H1 (cell line): ENCODE measurements at regions not wholly inside any gene's neighbourhood (a gene's known extent, or its start where the extent isn't known, plus 50 kb on each side); places are given as distances from the start of the nearest gene placed in this dataset.

Experiments
- CTCF ChIA-PET: fragments of 300-600 bp; sonication (Branson Sonifier 250); formaldehyde crosslinking; loops from one replicate; lab custom pipeline; 2021; ENCODE audit not compliant: partially characterized antibody; lab: Charles Lee
- POLR2A ChIA-PET: fragments of 300-600 bp; sonication (Branson Sonifier 250); formaldehyde crosslinking; loops from one replicate; lab custom pipeline; 2021; ENCODE audit warnings: inconsistent platforms; ENCODE audit not compliant: partially characterized antibody; lab: Charles Lee
- DNase-seq, 2 experiments: peaks; one replicate each; pipeline versions ENCODE4 v3.0.0 to v3.0.0-alpha.2; 2010 to 2022; ENCODE audit warnings: low spot score in 2 of 2, low read depth in 1 of 2, mixed read lengths in 1 of 2
- FAIRE-seq: peaks from 2 replicates; lab custom pipeline; 2011; peaks lifted over from hg19 to GRCh38; lab: Jason Lieb, UNC
- H2AFZ ChIP-seq: 2 replicates; pipeline ENCODE4 v1.8.1; 2012; ENCODE audit warnings: low read length, inconsistent platforms
- H2AK5ac ChIP-seq: 2 replicates; pipeline ENCODE4 v1.6.1; 2013; ENCODE audit warnings: low read depth, low read length
- H2BK120ac ChIP-seq: replicated peaks from 2 replicates; pipeline ENCODE3; 2013; ENCODE audit warnings: low read depth, low read length, inconsistent platforms
- H2BK12ac ChIP-seq: 2 replicates; pipeline ENCODE4 v1.6.1; 2013; ENCODE audit warnings: low read depth, low read length
- H2BK15ac ChIP-seq: 2 replicates; pipeline ENCODE4 v1.6.1; 2013; ENCODE audit warnings: low read length
- H2BK20ac ChIP-seq: 2 replicates; pipeline ENCODE4 v1.6.1; 2013; ENCODE audit warnings: low read length
- H2BK5ac ChIP-seq: 2 replicates; pipeline ENCODE4 v1.6.1; 2013; ENCODE audit warnings: low read depth, low read length
- H3K14ac ChIP-seq: 2 replicates; pipeline ENCODE4 v1.6.1; 2013; ENCODE audit warnings: inconsistent platforms; ENCODE audit not compliant: insufficient read length
- H3K18ac ChIP-seq: 2 replicates; pipeline ENCODE4 v1.6.1; 2013; ENCODE audit warnings: low read length; ENCODE audit errors: extremely low read depth
- H3K23ac ChIP-seq: 2 replicates; pipeline ENCODE4 v1.6.1; 2013; ENCODE audit warnings: inconsistent platforms; ENCODE audit not compliant: insufficient read length
- H3K23me2 ChIP-seq: 2 replicates; pipeline ENCODE4 v1.6.1; 2013; ENCODE audit warnings: low read depth, low read length
- H3K27ac ChIP-seq: 2 replicates; pipeline ENCODE4 v1.6.1; 2011; ENCODE audit warnings: low read depth, low read length, inconsistent platforms
- H3K27me3 ChIP-seq, 4 experiments: replicated peaks in 1 of 4; 1 replicate in 1 of 4; 2 replicates in 3 of 4; pipeline versions ENCODE4 v1.6.1 to v1.8.1; 2011 to 2013; ENCODE audit warnings: low read length in 3 of 4, mild to moderate bottlenecking in 3 of 4, inconsistent platforms in 2 of 4, mixed read lengths in 2 of 4, moderate library complexity in 1 of 4; ENCODE audit not compliant: control insufficient read depth in 3 of 4, insufficient read depth in 3 of 4; ENCODE audit errors: extremely low read depth in 1 of 4
- H3K36me3 ChIP-seq, 4 experiments: 2 replicates each; pipeline versions ENCODE4 v1.6.1 to v1.8.1; 2011 to 2013; ENCODE audit warnings: mild to moderate bottlenecking in 4 of 4, low read length in 3 of 4, moderate library complexity in 2 of 4, control low read depth in 1 of 4, inconsistent platforms in 1 of 4; ENCODE audit not compliant: insufficient read depth in 4 of 4, control insufficient read depth in 2 of 4
- H3K4ac ChIP-seq: replicated peaks from 2 replicates; pipeline ENCODE3; 2013; ENCODE audit warnings: low read length, low read depth, mixed read lengths, inconsistent platforms; ENCODE audit not compliant: insufficient read length
- H3K4me1 ChIP-seq, 4 experiments: replicated peaks in 1 of 4; 1 replicate in 1 of 4; 2 replicates in 3 of 4; pipeline versions ENCODE4 v1.6.1 to v1.8.1; 2011 to 2013; ENCODE audit warnings: low read length in 3 of 4, inconsistent platforms in 2 of 4, mixed read lengths in 1 of 4; ENCODE audit not compliant: insufficient read depth in 4 of 4, control insufficient read depth in 3 of 4
- H3K4me2 ChIP-seq, 2 experiments: 2 replicates each; pipeline versions ENCODE4 v1.6.1 to v1.8.1; 2011 to 2013; ENCODE audit warnings: low read depth in 2 of 2, low read length in 2 of 2, control low read depth in 1 of 2, inconsistent platforms in 1 of 2, mild to moderate bottlenecking in 1 of 2; ENCODE audit not compliant: insufficient read depth in 1 of 2
- H3K4me3 ChIP-seq, 4 experiments: fragments of 200-600, 300-600 bp in 1 of 4; sonication (generic), shearing (Covaris generic), sonication (Bioruptor Twin) in 1 of 4; 2 replicates each; pipeline versions ENCODE4 v1.5.1 to v1.8.1; 2011 to 2016; ENCODE audit warnings: low read length in 4 of 4, low read depth in 3 of 4, control low read depth in 2 of 4, inconsistent platforms in 2 of 4, mild to moderate bottlenecking in 2 of 4, mixed read lengths in 1 of 4, moderate library complexity in 1 of 4; ENCODE audit not compliant: insufficient read depth in 2 of 4; ENCODE audit errors: extremely low read depth in 1 of 4
- H3K56ac ChIP-seq: replicated peaks from 2 replicates; pipeline ENCODE3; 2013; ENCODE audit warnings: low read depth, mild to moderate bottlenecking, mixed read lengths, low read length, inconsistent platforms; ENCODE audit not compliant: insufficient read length
- H3K79me1 ChIP-seq: 2 replicates; pipeline ENCODE4 v1.6.1; 2013; ENCODE audit warnings: low read depth, low read length, control low read depth
- H3K79me2 ChIP-seq, 2 experiments: 2 replicates each; pipeline versions ENCODE4 v1.6.1 to v1.8.1; 2012 to 2013; ENCODE audit warnings: low read length in 2 of 2, mild to moderate bottlenecking in 2 of 2, inconsistent platforms in 1 of 2; ENCODE audit not compliant: insufficient read depth in 2 of 2, control insufficient read depth in 1 of 2
- H3K9ac ChIP-seq, 4 experiments: replicated peaks in 1 of 4; 1 replicate in 1 of 4; 2 replicates in 3 of 4; pipeline versions ENCODE4 v1.6.1 to v1.8.1; 2011 to 2013; ENCODE audit warnings: low read depth in 3 of 4, low read length in 3 of 4, control low read depth in 2 of 4, mild to moderate bottlenecking in 2 of 4, moderate library complexity in 2 of 4, inconsistent platforms in 1 of 4; ENCODE audit errors: extremely low read depth in 1 of 4
- H3K9me3 ChIP-seq, 2 experiments: 2 replicates each; pipeline versions ENCODE4 v1.6.1 to v1.8.1; 2012 to 2013; ENCODE audit warnings: mild to moderate bottlenecking in 2 of 2, moderate library complexity in 2 of 2, control low read depth in 1 of 2, inconsistent platforms in 1 of 2, low read depth in 1 of 2, low read length in 1 of 2, mixed read lengths in 1 of 2; ENCODE audit not compliant: insufficient read depth in 2 of 2
- H4K20me1 ChIP-seq, 2 experiments: replicated peaks in 1 of 2; 2 replicates each; pipeline versions ENCODE3 to v1.8.1; 2011 to 2013; ENCODE audit warnings: inconsistent platforms in 2 of 2, low read length in 2 of 2, mild to moderate bottlenecking in 1 of 2; ENCODE audit not compliant: insufficient read depth in 2 of 2, control insufficient read depth in 1 of 2
- H4K5ac ChIP-seq: 2 replicates; pipeline ENCODE4 v1.6.1; 2013; ENCODE audit warnings: low read length, low read depth, mixed read lengths, inconsistent platforms; ENCODE audit not compliant: insufficient read length
- H4K8ac ChIP-seq: 2 replicates; pipeline ENCODE4 v1.8.0; 2013; ENCODE audit warnings: mild to moderate bottlenecking, moderate library complexity, low read length, inconsistent platforms; ENCODE audit not compliant: insufficient read depth; ENCODE audit errors: extremely low read depth
- H4K91ac ChIP-seq: replicated peaks from 2 replicates; pipeline ENCODE3; 2013; ENCODE audit warnings: low read length, mixed read lengths, inconsistent platforms; ENCODE audit not compliant: insufficient read length
- ATF2 ChIP-seq: IDR thresholded peaks from 2 replicates; pipeline ENCODE4 v1.6.1; 2012; ENCODE audit warnings: low read length, inconsistent platforms
- BCL11A ChIP-seq, 2 experiments: IDR thresholded peaks; one replicate each; pipeline ENCODE4 v1.6.1; 2011; ENCODE audit warnings: low read depth in 2 of 2, low read length in 2 of 2, mild to moderate bottlenecking in 2 of 2
- RNF2 ChIP-seq: fragments of 200-900, 300-1000 bp; sonication (generic); IDR thresholded peaks from 2 replicates; pipeline ENCODE4 v1.7.1; 2016; ENCODE audit warnings: borderline replicate concordance, low read depth, mild to moderate bottlenecking, antibody characterized with exemption, low read length; ENCODE audit not compliant: poor library complexity, severe bottlenecking; ENCODE audit errors: missing control alignments
- SP2 ChIP-seq: IDR thresholded peaks from 2 replicates; pipeline ENCODE4 v1.6.1; 2012; ENCODE audit warnings: mild to moderate bottlenecking, low read length, inconsistent platforms
- TBP ChIP-seq: IDR thresholded peaks from 2 replicates; pipeline ENCODE4 v1.6.1; 2011; ENCODE audit warnings: low read depth, low read length, improper control_type of control experiment
- WGBS, 2 experiments: shearing (Covaris generic) in 1 of 2; methylation state at CpG; one replicate each; pipeline versions ENCODE4 v1.1.6 to v1.1.7; 2013 to 2015; ENCODE audit warnings: low lambda C conversion rate in 2 of 2, mixed read lengths in 2 of 2, inconsistent platforms in 1 of 2, low coverage in 1 of 2, missing lambda C conversion rate in 1 of 2; ENCODE audit not compliant: insufficient replicate concordance in 2 of 2, insufficient coverage in 1 of 2, insufficient read length in 1 of 2; ENCODE audit errors: extremely low coverage in 1 of 2, missing lambda C conversion rate in 1 of 2; 5-methylcytosine and 5-hydroxymethylcytosine counted together

- no peak for TF ChIP-seq RNF2
- TF ChIP-seq TBP = no peak
- TF ChIP-seq SP2 = no peak
- no peak for TF ChIP-seq ATF2
- TF ChIP-seq BCL11A (IDR thresholded peaks at IDR 0.05; ENCODE audit: low read depth in 2 of 2, low read length in 2 of 2) = no peak
- H4K5ac ChIP-seq = no peak overlapping the region
- no peak overlapping the region for H3K27ac ChIP-seq
- H2BK120ac ChIP-seq = no peak overlapping the region
- peaks cover 2% of the 10 kb centered on the region; the same call in 1 of the 2 replicates for H3K23me2 ChIP-seq
- H2BK5ac ChIP-seq = no peak overlapping the region
- no peak overlapping the region for H3K4ac ChIP-seq
- H2AK5ac ChIP-seq = no peak overlapping the region
- H4K8ac ChIP-seq = no peak overlapping the region
- CTCF ChIA-PET = interaction anchor here (5.5 kb wide), 1 partner anchor 16 kb away, joined by 28 read pairs; no protein-coding TSS in a partner anchor
- no peak overlapping the region for H3K4me2 ChIP-seq
- H4K20me1 ChIP-seq = no peaks in the 10 kb centered on the region
- H3K79me2 ChIP-seq = no peaks in the 10 kb centered on the region
- no peak overlapping the region for H2BK15ac ChIP-seq
- H2BK12ac ChIP-seq = no peak overlapping the region
- no peak overlapping the region for H3K4me3 ChIP-seq
- no peak overlapping the region for H3K56ac ChIP-seq
- H3K27me3 ChIP-seq = peaks cover 0 to 13% (median 10%) of the 10 kb centered on the region in 4 experiments; a peak in 4 of 7 replicates
- H3K18ac ChIP-seq = no peak overlapping the region
- H2AFZ ChIP-seq = no peak overlapping the region
- no peak overlapping the region for H3K23ac ChIP-seq
- no peaks in the 10 kb centered on the region for H3K36me3 ChIP-seq
- POLR2A ChIA-PET = no interaction called here
- no peak overlapping the region for H3K14ac ChIP-seq
- no peak overlapping the region for H4K91ac ChIP-seq
- no peaks in the 10 kb centered on the region for H3K79me1 ChIP-seq
- no peak for FAIRE-seq
- H2BK20ac ChIP-seq = no peak overlapping the region
- H3K9me3 ChIP-seq = no peaks in the 10 kb centered on the region
- H3K4me1 ChIP-seq = peaks cover 0 to 5% (median 2%) of the 10 kb centered on the region in 4 experiments; a peak in 2 of 7 replicates
- DNase-seq = no peak
- WGBS, 2 experiments = 93% methylated on average over 2 of the region's 2 CpGs; no CpG with 5 or more reads in 1 of the 2 experiments
- no peak overlapping the region for H3K9ac ChIP-seq
These were observed 161.9 kb upstream of the SKOR2 start for GRCh38 chr18:47413327-47413726.
